DMS 273 treated with DMSO at 0.1 percent for 48 hours (cell line): ENCODE measurements at regions not wholly inside any gene's neighbourhood (a gene's known extent, or its start where the extent isn't known, plus 50 kb on each side); places are given as distances from the start of the nearest gene placed in this dataset.
"Not testable (repeated sequence)": the region's sequence is repeated elsewhere in the genome, so short reads cannot be mapped to it uniquely, and the experiment has no call there.

ENCODE experiments used
- DNase-seq: peaks from one replicate; lab custom pipeline; 2025; lab: John Stamatoyannopoulos, UW

- DNase-seq: no peak
Observed at GRCh38 chr13:81995316-81995715, 1654.4 kb upstream of the SPRY2 start.

- DNase-seq: no peak
Observed at GRCh38 chr13:81990652-81991051, 1649.7 kb upstream of the SPRY2 start.

- DNase-seq: no peak
Observed at GRCh38 chr13:81988567-81988966, 1647.6 kb upstream of the SPRY2 start.

GRCh38 chr13:81987677-81988357, 1646.9 kb upstream of the SPRY2 start:
- DNase-seq: no peak

- no peak for DNase-seq
Observed at GRCh38 chr13:81987159-81987558, 1646.2 kb upstream of the SPRY2 start.

- no peak for DNase-seq
Observed at GRCh38 chr13:81986308-81986707, 1645.4 kb upstream of the SPRY2 start.

GRCh38 chr13:81957121-81957520, 1616.2 kb upstream of the SPRY2 start:
- no peak for DNase-seq

GRCh38 chr13:81929988-81930387, 1589.1 kb upstream of the SPRY2 start:
- DNase-seq: no peak

GRCh38 chr13:81927347-81927746, 1586.4 kb upstream of the SPRY2 start:
- no peak for DNase-seq

- DNase-seq: no peak
Observed at GRCh38 chr13:81917810-81918209, 1576.9 kb upstream of the SPRY2 start.

- DNase-seq: no peak
Observed at GRCh38 chr13:81916461-81916860, 1575.5 kb upstream of the SPRY2 start.

- no peak for DNase-seq
Observed at GRCh38 chr13:81907787-81908372, 1567.0 kb upstream of the SPRY2 start.

- no peak for DNase-seq
Observed at GRCh38 chr13:81888855-81889254, 1547.9 kb upstream of the SPRY2 start.

- no peak for DNase-seq
Observed at GRCh38 chr13:81874681-81875661, 1534.0 kb upstream of the SPRY2 start.

- DNase-seq: no peak
Observed at GRCh38 chr13:81874253-81874652, 1533.3 kb upstream of the SPRY2 start.

- no peak for DNase-seq
Observed at GRCh38 chr13:81872581-81872980, 1531.7 kb upstream of the SPRY2 start.

- not testable (repeated sequence) for DNase-seq
Observed at GRCh38 chr13:81871751-81872325, 1530.9 kb upstream of the SPRY2 start.

GRCh38 chr13:81848291-81848690, 1507.4 kb upstream of the SPRY2 start:
- no peak for DNase-seq

GRCh38 chr13:81846771-81847170, 1505.8 kb upstream of the SPRY2 start:
- no peak for DNase-seq

- DNase-seq: no peak
Observed at GRCh38 chr13:81821259-81821658, 1480.3 kb upstream of the SPRY2 start.

GRCh38 chr13:81800433-81800832, 1459.5 kb upstream of the SPRY2 start:
- no peak for DNase-seq

GRCh38 chr13:81795710-81796109, 1454.8 kb upstream of the SPRY2 start:
- no peak for DNase-seq
